ENCODE measurements at regions not wholly inside any gene's neighbourhood (a gene's known extent, or its start where the extent isn't known, plus 50 kb on each side); places are given as distances from the start of the nearest gene placed in this dataset.

DNA sequence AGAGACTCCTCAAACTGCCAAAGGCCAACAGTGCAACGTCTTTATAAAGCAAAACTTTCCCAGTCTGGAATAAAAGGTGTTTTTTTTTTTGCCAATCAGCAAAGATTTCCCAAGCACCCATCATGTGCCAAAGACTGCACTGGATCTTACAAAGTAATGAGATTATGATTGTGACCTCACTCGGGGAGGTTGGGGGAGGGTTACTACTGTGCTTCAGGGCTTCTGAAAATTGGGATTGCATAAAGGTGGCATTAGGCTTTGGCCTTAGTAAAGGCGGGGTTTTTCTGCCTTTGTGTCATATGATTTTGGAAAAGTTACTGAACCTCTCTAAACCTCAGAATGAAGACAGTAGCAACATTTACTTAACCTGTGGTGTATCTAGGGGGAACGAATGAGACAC, 233.8 kb downstream of the DACT1 start:
- Histone ChIP-seq H3K4me1 (ENCODE audit: control insufficient read depth, insufficient read depth, low read length) (no peaks in the 10 kb centered on the region), H3K36me3 (ENCODE audit: control insufficient read depth, insufficient read depth, low read length) (no peaks in the 10 kb centered on the region), H3K27ac (ENCODE audit: low read depth, low read length) (no peak overlapping the region), H3K4me3 (ENCODE audit: low read depth, low read length) (no peak overlapping the region), H3K9ac (ENCODE audit: low read depth, low read length) (no peak overlapping the region), H3K27me3 (ENCODE audit: control insufficient read depth, insufficient read depth, low read length) (no peaks in the 10 kb centered on the region), H3K9me3 (ENCODE audit: control insufficient read depth, insufficient read depth, low read length) (no peaks in the 10 kb centered on the region)

GRCh38 chr14:58872061-58872460, 234.3 kb downstream of the DACT1 start:
- Histone ChIP-seq H3K9ac (ENCODE audit: low read depth, low read length) (no peak overlapping the region), H3K4me1 (ENCODE audit: control insufficient read depth, insufficient read depth, low read length) (no peaks in the 10 kb centered on the region), H3K4me3 (ENCODE audit: low read depth, low read length) (no peak overlapping the region), H3K36me3 (ENCODE audit: control insufficient read depth, insufficient read depth, low read length) (no peaks in the 10 kb centered on the region), H3K27ac (ENCODE audit: low read depth, low read length) (no peak overlapping the region), H3K9me3 (ENCODE audit: control insufficient read depth, insufficient read depth, low read length) (no peaks in the 10 kb centered on the region), H3K27me3 (ENCODE audit: control insufficient read depth, insufficient read depth, low read length) (no peaks in the 10 kb centered on the region)

DNA sequence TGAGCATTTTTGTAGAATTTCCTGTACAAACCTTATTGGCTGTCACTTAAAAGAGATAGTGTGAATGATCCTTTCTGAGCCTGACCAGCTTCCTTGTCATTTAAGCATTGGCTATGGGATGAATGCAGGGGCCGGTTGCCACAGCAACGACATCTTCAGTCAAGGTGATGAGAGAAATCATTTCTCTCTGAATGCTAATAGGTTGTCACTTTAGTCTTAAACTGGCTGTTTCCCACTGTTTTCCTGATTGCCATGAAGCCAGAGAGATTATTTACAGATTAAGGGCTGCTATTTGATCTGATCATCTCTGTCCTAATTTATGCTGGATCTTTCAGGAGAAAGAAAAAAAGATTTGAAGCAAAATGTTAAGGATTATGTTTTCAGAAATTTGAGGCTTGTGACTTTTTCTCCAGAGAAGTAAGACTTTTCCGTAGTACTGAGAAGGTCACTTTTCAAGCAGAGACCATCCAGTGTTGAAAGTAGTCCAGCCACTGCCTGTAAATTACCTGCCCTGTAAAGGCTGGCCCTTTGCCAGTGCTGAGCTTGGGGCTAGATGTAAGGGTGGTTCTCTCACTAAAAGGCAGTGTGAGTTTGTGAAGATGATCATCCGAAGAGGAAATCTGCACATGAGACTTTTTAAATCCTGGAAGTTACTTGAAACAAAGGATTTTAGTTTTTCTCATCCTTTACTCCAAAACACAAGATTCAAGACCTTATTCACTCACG, 235.6 kb downstream of the DACT1 start:
- H3K27me3 ChIP-seq (ENCODE audit: control insufficient read depth, insufficient read depth, low read length) = no peaks in the 10 kb centered on the region
- H3K36me3 ChIP-seq (ENCODE audit: control insufficient read depth, insufficient read depth, low read length) = no peaks in the 10 kb centered on the region
- no peak overlapping the region for H3K27ac ChIP-seq (ENCODE audit: low read depth, low read length)
- no peak overlapping the region for H3K4me3 ChIP-seq (ENCODE audit: low read depth, low read length)
- no peaks in the 10 kb centered on the region for H3K9me3 ChIP-seq (ENCODE audit: control insufficient read depth, insufficient read depth, low read length)
- H3K9ac ChIP-seq (ENCODE audit: low read depth, low read length) = no peak overlapping the region
- no peaks in the 10 kb centered on the region for H3K4me1 ChIP-seq (ENCODE audit: control insufficient read depth, insufficient read depth, low read length)

- no peaks in the 10 kb centered on the region for H3K9me3 ChIP-seq (ENCODE audit: control insufficient read depth, insufficient read depth, low read length)
- H3K36me3 ChIP-seq (ENCODE audit: control insufficient read depth, insufficient read depth, low read length) = no peaks in the 10 kb centered on the region
- H3K4me1 ChIP-seq (ENCODE audit: control insufficient read depth, insufficient read depth, low read length) = no peaks in the 10 kb centered on the region
- H3K27ac ChIP-seq (ENCODE audit: low read depth, low read length) = no peak overlapping the region
- no peaks in the 10 kb centered on the region for H3K27me3 ChIP-seq (ENCODE audit: control insufficient read depth, insufficient read depth, low read length)
- H3K9ac ChIP-seq (ENCODE audit: low read depth, low read length) = no peak overlapping the region
- H3K4me3 ChIP-seq (ENCODE audit: low read depth, low read length) = no peak overlapping the region
Observed at GRCh38 chr14:58875613-58876012, 237.9 kb downstream of the DACT1 start.

DNA sequence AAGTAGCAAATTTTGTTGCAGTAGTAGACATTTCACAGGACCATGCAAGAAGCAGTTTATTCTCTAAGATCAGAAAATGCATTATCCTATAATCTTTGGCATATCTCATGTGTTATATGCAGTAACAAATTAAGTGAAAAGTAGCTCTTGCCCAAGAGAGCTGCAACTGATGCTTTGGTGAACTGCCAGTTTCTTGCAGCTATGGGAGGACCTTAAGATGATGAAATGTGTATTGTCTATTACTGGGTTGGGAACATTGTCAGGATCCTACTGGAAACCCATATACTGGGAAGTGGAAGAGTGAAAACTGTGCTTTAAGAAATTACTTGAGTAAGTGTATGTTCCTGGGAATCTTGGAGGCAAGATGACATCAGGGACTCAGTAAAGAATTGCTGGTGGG, 238.8 kb downstream of the DACT1 start:
- Histone ChIP-seq H3K4me1 (ENCODE audit: control insufficient read depth, insufficient read depth, low read length) (no peaks in the 10 kb centered on the region), H3K9ac (ENCODE audit: low read depth, low read length) (no peak overlapping the region), H3K27me3 (ENCODE audit: control insufficient read depth, insufficient read depth, low read length) (no peaks in the 10 kb centered on the region), H3K4me3 (ENCODE audit: low read depth, low read length) (no peak overlapping the region), H3K9me3 (ENCODE audit: control insufficient read depth, insufficient read depth, low read length) (no peaks in the 10 kb centered on the region), H3K27ac (ENCODE audit: low read depth, low read length) (no peak overlapping the region), H3K36me3 (ENCODE audit: control insufficient read depth, insufficient read depth, low read length) (no peaks in the 10 kb centered on the region)

DNA sequence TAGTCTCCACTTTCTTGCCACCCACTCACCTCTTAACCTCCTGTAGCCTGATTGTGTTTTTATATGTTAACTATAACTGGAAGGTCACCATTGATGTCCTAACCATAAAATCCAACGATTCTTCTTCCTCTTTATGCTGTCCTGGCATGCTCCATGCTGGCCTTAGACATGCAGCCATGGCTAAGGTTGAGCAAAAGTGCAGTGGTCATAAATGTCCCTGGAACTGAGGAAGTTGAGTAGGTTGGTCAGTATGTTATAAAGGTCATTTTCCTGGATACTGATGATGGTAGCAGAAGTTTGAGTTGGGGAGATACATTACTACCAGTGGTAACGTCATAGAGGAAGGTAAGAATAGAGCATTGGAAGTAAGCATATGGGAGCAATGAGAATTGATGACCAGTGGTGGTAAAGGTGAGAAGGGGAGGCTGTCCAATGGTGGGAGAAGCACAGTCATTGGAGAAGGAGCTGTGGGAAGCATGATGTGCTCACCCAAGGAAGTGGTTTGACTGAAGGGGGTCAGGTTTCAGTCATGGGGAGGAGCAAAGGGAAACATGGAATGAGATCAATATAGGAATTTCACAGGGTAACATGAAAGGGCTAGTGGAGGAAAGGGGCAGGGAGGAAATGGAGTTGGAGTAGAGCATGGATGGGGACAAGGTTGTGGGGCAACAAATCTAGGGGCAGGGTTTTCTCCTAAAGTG, 240.8 kb downstream of the DACT1 start:
- Histone ChIP-seq H3K9me3 (ENCODE audit: control insufficient read depth, insufficient read depth, low read length) (no peaks in the 10 kb centered on the region), H3K4me3 (ENCODE audit: low read depth, low read length) (no peak overlapping the region), H3K4me1 (ENCODE audit: control insufficient read depth, insufficient read depth, low read length) (no peaks in the 10 kb centered on the region), H3K27me3 (ENCODE audit: control insufficient read depth, insufficient read depth, low read length) (no peaks in the 10 kb centered on the region), H3K27ac (ENCODE audit: low read depth, low read length) (no peak overlapping the region), H3K36me3 (ENCODE audit: control insufficient read depth, insufficient read depth, low read length) (no peaks in the 10 kb centered on the region), H3K9ac (ENCODE audit: low read depth, low read length) (no peak overlapping the region)

DNA sequence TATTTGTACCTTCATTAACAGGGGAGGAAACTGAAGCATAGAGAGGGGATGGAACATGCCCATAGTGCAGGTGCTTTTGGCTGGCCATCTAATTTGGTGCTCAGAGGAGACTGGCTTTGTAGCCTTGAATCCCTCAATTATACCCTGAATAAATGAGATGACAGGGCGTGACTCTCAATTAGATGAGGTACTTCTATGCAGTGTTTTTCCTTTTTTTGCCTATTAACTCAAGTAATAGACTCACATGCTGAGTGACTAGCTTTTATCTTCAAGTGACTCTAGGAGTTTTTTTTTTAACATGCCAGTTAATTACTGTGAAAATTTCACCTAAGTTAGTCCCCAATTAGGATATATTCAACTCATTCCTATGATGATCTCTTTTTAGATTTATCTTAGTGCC, 243.7 kb downstream of the DACT1 start:
- Histone ChIP-seq H3K9ac (ENCODE audit: low read depth, low read length) (no peak overlapping the region), H3K36me3 (ENCODE audit: control insufficient read depth, insufficient read depth, low read length) (no peaks in the 10 kb centered on the region), H3K27me3 (ENCODE audit: control insufficient read depth, insufficient read depth, low read length) (no peaks in the 10 kb centered on the region), H3K27ac (ENCODE audit: low read depth, low read length) (no peak overlapping the region), H3K4me1 (ENCODE audit: control insufficient read depth, insufficient read depth, low read length) (no peaks in the 10 kb centered on the region), H3K4me3 (ENCODE audit: low read depth, low read length) (no peak overlapping the region), H3K9me3 (ENCODE audit: control insufficient read depth, insufficient read depth, low read length) (no peaks in the 10 kb centered on the region)

GRCh38 chr14:58882577-58883018, 244.8 kb downstream of the DACT1 start:
- no peaks in the 10 kb centered on the region for H3K36me3 ChIP-seq (ENCODE audit: control insufficient read depth, insufficient read depth, low read length)
- no peaks in the 10 kb centered on the region for H3K9me3 ChIP-seq (ENCODE audit: control insufficient read depth, insufficient read depth, low read length)
- H3K9ac ChIP-seq (ENCODE audit: low read depth, low read length) = no peak overlapping the region
- no peak overlapping the region for H3K4me3 ChIP-seq (ENCODE audit: low read depth, low read length)
- no peaks in the 10 kb centered on the region for H3K4me1 ChIP-seq (ENCODE audit: control insufficient read depth, insufficient read depth, low read length)
- H3K27me3 ChIP-seq (ENCODE audit: control insufficient read depth, insufficient read depth, low read length) = no peaks in the 10 kb centered on the region
- no peak overlapping the region for H3K27ac ChIP-seq (ENCODE audit: low read depth, low read length)

GRCh38 chr14:58884442-58884841, 246.7 kb downstream of the DACT1 start:
- H3K27me3 ChIP-seq (ENCODE audit: control insufficient read depth, insufficient read depth, low read length) = no peaks in the 10 kb centered on the region

DNA sequence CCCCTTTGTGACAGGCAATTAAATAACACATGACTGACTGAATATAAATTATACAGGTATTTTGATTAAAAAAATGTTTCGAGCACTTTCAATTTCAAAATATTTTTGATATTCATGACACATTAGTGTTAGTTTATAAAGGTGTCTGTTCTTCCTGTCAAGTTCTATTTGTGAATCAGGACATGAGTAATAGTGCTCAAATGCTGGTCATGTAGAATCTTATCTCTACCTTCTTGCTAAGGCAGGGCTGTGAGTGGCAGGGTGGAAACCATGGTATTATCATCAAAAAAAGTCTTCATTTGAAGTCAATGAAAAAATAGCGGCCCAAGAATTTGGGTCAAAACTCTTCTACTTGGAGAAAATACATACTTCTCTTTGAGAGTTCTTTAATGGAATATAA, 250.2 kb downstream of the DACT1 start:
- no peak overlapping the region for H3K27ac ChIP-seq (ENCODE audit: low read depth, low read length)

More at GRCh38 chr14:58884442-58884841, 246.7 kb downstream of the DACT1 start:
- Histone ChIP-seq H3K4me1 (ENCODE audit: control insufficient read depth, insufficient read depth, low read length) (no peaks in the 10 kb centered on the region), H3K36me3 (ENCODE audit: control insufficient read depth, insufficient read depth, low read length) (no peaks in the 10 kb centered on the region), H3K4me3 (ENCODE audit: low read depth, low read length) (no peak overlapping the region), H3K9me3 (ENCODE audit: control insufficient read depth, insufficient read depth, low read length) (no peaks in the 10 kb centered on the region), H3K27ac (ENCODE audit: low read depth, low read length) (no peak overlapping the region), H3K9ac (ENCODE audit: low read depth, low read length) (no peak overlapping the region)

DNA sequence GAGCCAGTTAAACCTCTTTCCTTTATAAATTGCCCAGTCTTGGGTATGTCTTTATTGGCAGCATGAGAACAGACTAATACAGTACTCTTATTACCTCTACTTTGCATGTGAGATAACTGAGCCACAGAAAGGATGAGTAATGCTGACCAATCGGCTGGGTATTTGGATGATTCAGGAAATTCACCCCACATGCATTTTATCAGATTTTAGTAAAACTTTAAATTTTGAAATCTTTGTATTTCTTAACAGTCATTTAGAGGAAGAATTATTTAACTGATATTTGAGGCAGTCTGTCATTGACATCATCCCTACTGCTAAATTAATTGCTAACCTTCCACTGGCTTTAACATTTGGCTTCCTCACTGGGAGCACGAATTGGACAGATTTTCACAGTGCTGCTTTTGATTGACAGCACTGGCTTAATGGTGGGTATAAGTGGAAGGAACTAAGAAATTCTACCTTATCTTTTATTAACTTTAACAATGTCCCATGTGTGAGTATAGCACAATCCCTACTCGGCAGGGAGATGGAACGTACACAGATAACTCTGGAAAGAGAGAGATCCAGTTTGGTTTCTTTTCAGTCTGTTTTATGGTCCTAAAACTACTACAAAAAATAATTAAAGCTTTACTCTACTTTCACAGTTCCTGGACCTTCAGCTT, 261.0 kb downstream of the DACT1 start:
- Histone ChIP-seq H3K4me3 (ENCODE audit: low read depth, low read length) (no peak overlapping the region), H3K4me1 (ENCODE audit: control insufficient read depth, insufficient read depth, low read length) (no peaks in the 10 kb centered on the region), H3K9me3 (ENCODE audit: control insufficient read depth, insufficient read depth, low read length) (peaks cover 6% of the 10 kb centered on the region; the same call in 1 of the 2 replicates), H3K27ac (ENCODE audit: low read depth, low read length) (no peak overlapping the region), H3K27me3 (ENCODE audit: control insufficient read depth, insufficient read depth, low read length) (no peaks in the 10 kb centered on the region), H3K9ac (ENCODE audit: low read depth, low read length) (no peak overlapping the region), H3K36me3 (ENCODE audit: control insufficient read depth, insufficient read depth, low read length) (no peaks in the 10 kb centered on the region)

More for the DNA sequence above, 250.2 kb downstream of the DACT1 start:
- no peaks in the 10 kb centered on the region for H3K4me1 ChIP-seq (ENCODE audit: control insufficient read depth, insufficient read depth, low read length)
- H3K27me3 ChIP-seq (ENCODE audit: control insufficient read depth, insufficient read depth, low read length) = no peaks in the 10 kb centered on the region
- H3K9me3 ChIP-seq (ENCODE audit: control insufficient read depth, insufficient read depth, low read length) = no peaks in the 10 kb centered on the region
- no peak overlapping the region for H3K9ac ChIP-seq (ENCODE audit: low read depth, low read length)
- H3K4me3 ChIP-seq (ENCODE audit: low read depth, low read length) = no peak overlapping the region
- no peaks in the 10 kb centered on the region for H3K36me3 ChIP-seq (ENCODE audit: control insufficient read depth, insufficient read depth, low read length)

Data from HUES48 (cell line).